ENCODE measurements at regions not wholly inside any gene's neighbourhood (a gene's known extent, or its start where the extent isn't known, plus 50 kb on each side); places are given as distances from the start of the nearest gene placed in this dataset.

DNA sequence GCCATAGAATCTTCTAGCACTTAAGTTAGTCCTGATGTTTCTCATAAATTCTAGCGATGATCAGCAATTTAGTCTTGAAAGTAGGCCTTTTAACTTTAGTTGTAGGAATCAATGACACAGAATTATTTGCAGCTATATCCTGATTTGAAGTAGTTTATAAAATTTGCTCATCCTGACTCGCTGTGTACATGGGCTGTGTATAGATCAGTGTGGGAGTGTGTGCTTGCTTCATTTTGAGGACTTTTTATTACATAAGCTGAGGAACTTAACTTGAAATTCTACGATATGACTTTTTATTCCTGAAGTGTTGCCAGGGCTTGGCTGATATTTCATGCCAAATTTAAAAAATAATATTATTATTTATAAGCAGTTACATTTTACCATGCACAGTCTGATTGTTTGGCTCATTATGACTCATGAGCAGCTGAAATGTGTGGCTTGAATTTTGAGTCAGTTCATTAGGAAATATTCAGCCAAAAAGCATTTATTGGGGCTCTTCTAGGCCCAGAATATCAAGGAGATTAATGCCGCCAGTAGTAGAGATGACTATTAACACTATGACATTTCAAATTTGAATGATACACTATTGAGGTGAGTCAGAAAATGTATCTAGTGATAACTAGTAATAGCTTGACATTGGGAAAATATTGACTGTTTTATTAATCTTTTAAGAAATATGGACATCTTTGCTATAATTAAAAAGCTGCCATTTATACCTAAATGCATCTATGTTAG lies 128.9 kb upstream of the LIMCH1 start:
- no peak overlapping the region for H2BK12ac ChIP-seq (ENCODE audit: insufficient read length, low read depth, low read length)
- no peak for DNase-seq
- no peak overlapping the region for H4K8ac ChIP-seq (replicated peaks; ENCODE audit: insufficient read length, low read depth, low read length)
- no peak overlapping the region for H4K5ac ChIP-seq (ENCODE audit: insufficient read length, low read depth, low read length)
- H3K9ac ChIP-seq (ENCODE audit: extremely low read depth, insufficient read length, low read length), result no peak overlapping the region
- TF ChIP-seq, protein P1, sequence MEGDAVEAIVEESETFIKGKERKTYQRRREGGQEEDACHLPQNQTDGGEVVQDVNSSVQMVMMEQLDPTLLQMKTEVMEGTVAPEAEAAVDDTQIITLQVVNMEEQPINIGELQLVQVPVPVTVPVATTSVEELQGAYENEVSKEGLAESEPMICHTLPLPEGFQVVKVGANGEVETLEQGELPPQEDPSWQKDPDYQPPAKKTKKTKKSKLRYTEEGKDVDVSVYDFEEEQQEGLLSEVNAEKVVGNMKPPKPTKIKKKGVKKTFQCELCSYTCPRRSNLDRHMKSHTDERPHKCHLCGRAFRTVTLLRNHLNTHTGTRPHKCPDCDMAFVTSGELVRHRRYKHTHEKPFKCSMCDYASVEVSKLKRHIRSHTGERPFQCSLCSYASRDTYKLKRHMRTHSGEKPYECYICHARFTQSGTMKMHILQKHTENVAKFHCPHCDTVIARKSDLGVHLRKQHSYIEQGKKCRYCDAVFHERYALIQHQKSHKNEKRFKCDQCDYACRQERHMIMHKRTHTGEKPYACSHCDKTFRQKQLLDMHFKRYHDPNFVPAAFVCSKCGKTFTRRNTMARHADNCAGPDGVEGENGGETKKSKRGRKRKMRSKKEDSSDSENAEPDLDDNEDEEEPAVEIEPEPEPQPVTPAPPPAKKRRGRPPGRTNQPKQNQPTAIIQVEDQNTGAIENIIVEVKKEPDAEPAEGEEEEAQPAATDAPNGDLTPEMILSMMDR (conservative IDR thresholded peaks at IDR 0.05), result no peak
- H3K27me3 Mint-ChIP-seq (ENCODE audit: low read depth), result no peaks in the 10 kb centered on the region
- no peak overlapping the region for H2BK20ac ChIP-seq (ENCODE audit: low read depth, low read length, poor library complexity, severe bottlenecking)
- H3K14ac ChIP-seq (ENCODE audit: insufficient read depth, low read length), result no peak overlapping the region
- H3K4me1 Mint-ChIP-seq, result peaks cover 7 to 18% of the 10 kb centered on the region in 2 experiments
- H2AFZ ChIP-seq (ENCODE audit: low read length), result no peak overlapping the region
- no peak overlapping the region for H3K27ac ChIP-seq (ENCODE audit: insufficient read length, low read depth, low read length)
- no CpG with 5 or more reads among the region's 4 CpGs for WGBS (ENCODE audit: extremely low coverage, insufficient read length, low lambda C conversion rate)
- H3K27ac Mint-ChIP-seq, result no peak overlapping the region
- no peak overlapping the region for H3T11ph ChIP-seq (ENCODE audit: low read length)
- H2BK120ac ChIP-seq (ENCODE audit: low read depth, low read length, poor library complexity, severe bottlenecking), result no peak overlapping the region
- H2BK5ac ChIP-seq (ENCODE audit: insufficient read length, low read length), result no peak overlapping the region
- no peaks in the 10 kb centered on the region for H3K23me2 ChIP-seq (ENCODE audit: insufficient read length, low read depth, low read length, poor library complexity, severe bottlenecking)
- no peak overlapping the region for H3K18ac ChIP-seq (ENCODE audit: insufficient read length, low read depth, low read length)
- no peak overlapping the region for H2AK5ac ChIP-seq (ENCODE audit: insufficient read length, low read length)
- no peak overlapping the region for H3K56ac ChIP-seq (ENCODE audit: insufficient read length, low read depth, low read length)
- no peaks in the 10 kb centered on the region for H3K27me3 ChIP-seq (ENCODE audit: insufficient read depth, low read length)
- H3K79me2 ChIP-seq (ENCODE audit: insufficient read depth, low read length), result no peaks in the 10 kb centered on the region
- no peak overlapping the region for H4K91ac ChIP-seq (ENCODE audit: insufficient read length, low read depth, low read length)
- no peaks in the 10 kb centered on the region; a peak in 1 of 7 replicates for H3K36me3 Mint-ChIP-seq (ENCODE audit: insufficient read depth in 1 of 3, low read depth in 3 of 3)
- H3K9me3 Mint-ChIP-seq, result no peaks in the 10 kb centered on the region
- H3K4me2 ChIP-seq (ENCODE audit: insufficient read depth, insufficient read length, low read length), result no peak overlapping the region
- no peaks in the 10 kb centered on the region for H3K4me1 ChIP-seq (ENCODE audit: insufficient read depth, low read length)
- H3K4me3 Mint-ChIP-seq, result no peak overlapping the region
- H3K9me3 ChIP-seq (ENCODE audit: control insufficient read depth, low read depth, low read length), result no peaks in the 10 kb centered on the region
- H4K20me1 ChIP-seq (ENCODE audit: control insufficient read depth, insufficient read depth, insufficient read length), result no peaks in the 10 kb centered on the region
- no peak overlapping the region for H3K4ac ChIP-seq (ENCODE audit: low read depth, low read length)
- no peak overlapping the region for H3K23ac ChIP-seq (ENCODE audit: insufficient read length, low read depth, low read length)
- no peaks in the 10 kb centered on the region for H3K79me1 ChIP-seq (ENCODE audit: insufficient read depth, low read depth, low read length, poor library complexity, severe bottlenecking)
- H2BK15ac ChIP-seq (ENCODE audit: low read depth, low read length), result no peak overlapping the region
